Sigmoid colon (tissue), 6 donors: ENCODE measurements at regions not wholly inside any gene's neighbourhood (a gene's known extent, or its start where the extent isn't known, plus 50 kb on each side); places are given as distances from the start of the nearest gene placed in this dataset.

ENCODE experiments used
- DNase-seq: peaks from one replicate; pipeline ENCODE4 v3.0.0-alpha.2; 2019
- H3K27ac ChIP-seq, 4 donors: fragments of 200-600 bp; sonication (generic); one replicate each; pipeline ENCODE4 v1.5.1; 2016 to 2019; ENCODE audit warnings: mild to moderate bottlenecking in 1 of 4
- H3K27me3 ChIP-seq, 3 donors: fragments of 200-600 bp; sonication (generic); one replicate each; pipeline ENCODE4 v1.5.1; 2019; ENCODE audit warnings: mild to moderate bottlenecking in 1 of 3
- H3K36me3 ChIP-seq, 4 donors: fragments of 200-600 bp; sonication (generic); one replicate each; pipeline ENCODE4 v1.5.1; 2016 to 2019
- H3K4me1 ChIP-seq, 4 donors: fragments of 200-600 bp; sonication (generic); one replicate each; pipeline ENCODE4 v1.5.1; 2017 to 2019
- H3K4me3 ChIP-seq, 4 donors: fragments of 200-600 bp; sonication (generic); one replicate each; pipeline ENCODE4 v1.5.1; 2017 to 2019; ENCODE audit warnings: mild to moderate bottlenecking in 2 of 4, moderate library complexity in 1 of 4
- H3K9me3 ChIP-seq, 4 donors: fragments of 200-600 bp in 3 of 4; sonication (generic) in 3 of 4; one replicate each; pipeline versions ENCODE4 v1.5.1 to v1.6.1; 2013 to 2019
- EP300 ChIP-seq, 4 donors: sonication (generic); formaldehyde crosslinking; IDR thresholded peaks; one replicate each; pipeline ENCODE4 v1.6.1; 2017; ENCODE audit warnings: antibody characterized with exemption in 4 of 4
- POLR2A ChIP-seq, 2 donors: fragments of 450-650 bp; IDR thresholded peaks; one replicate each; pipeline ENCODE4 v1.6.1; 2016; ENCODE audit warnings: antibody characterized with exemption in 2 of 2, mild to moderate bottlenecking in 2 of 2, moderate library complexity in 2 of 2
- POLR2AphosphoS5 ChIP-seq, 4 donors: sonication (generic); formaldehyde crosslinking; IDR thresholded peaks; one replicate each; pipeline ENCODE4 v1.6.1; 2017; ENCODE audit warnings: antibody characterized with exemption in 4 of 4
- WGBS, 2 donors: extraction: QIAGEN DNeasy Blood & Tissue Kit; methylation state at CpG; one replicate each; pipeline ENCODE4 v1.1.7; 2013; 5-methylcytosine and 5-hydroxymethylcytosine counted together
- intact Hi-C: fragments of 100-400 bp; cut with DNase I; formaldehyde crosslinking; loops from one replicate; pipeline ENCODE4 v1.15.1; 2023
- TF ChIP-seq, protein P1 (sequence below), 4 experiments: fragments of 450-650 bp in 3 of 4; fragments of 200-600 bp in 1 of 4; IDR thresholded peaks; one replicate each; pipeline ENCODE4 v1.5.1; 2016 to 2019; ENCODE audit warnings: antibody characterized with exemption in 4 of 4, mild to moderate bottlenecking in 3 of 4, moderate library complexity in 2 of 4
- donor health status: healthy with polysubstance abuse.
- donor health status: healthy.

DNA sequence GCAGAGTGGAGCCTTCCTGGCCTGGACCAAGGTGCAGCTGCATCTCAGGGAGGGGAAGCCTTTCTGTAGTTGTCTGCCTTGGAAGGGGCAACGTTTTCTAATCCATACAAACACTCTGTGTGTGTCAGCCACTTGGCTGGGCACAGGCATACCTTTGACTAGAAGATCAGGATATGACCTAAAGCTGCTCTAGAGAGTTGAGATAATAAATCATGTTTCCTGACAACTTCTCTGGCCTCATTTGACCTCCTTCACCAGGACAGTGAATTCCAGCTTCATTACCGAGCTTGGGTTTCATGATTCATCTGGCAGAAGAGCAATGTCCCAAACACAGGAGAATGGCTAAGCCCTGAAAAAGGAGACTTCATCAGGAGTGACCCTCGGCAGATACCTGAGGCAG is 89.6 kb upstream of the KIT start:
- 33 to 40% methylated on average over 3 of the region's 3 CpGs for WGBS, 2 donors
- H3K9me3 ChIP-seq: no peaks in the 10 kb centered on the region
- H3K4me1 ChIP-seq: no peaks in the 10 kb centered on the region
- no peak for DNase-seq
- H3K36me3 ChIP-seq: no peaks in the 10 kb centered on the region
- no peak overlapping the region for H3K4me3 ChIP-seq
- H3K27me3 ChIP-seq: no peaks in the 10 kb centered on the region
- no peak for TF ChIP-seq EP300 (IDR thresholded peaks at IDR 0.05)
- TF ChIP-seq, protein P1, sequence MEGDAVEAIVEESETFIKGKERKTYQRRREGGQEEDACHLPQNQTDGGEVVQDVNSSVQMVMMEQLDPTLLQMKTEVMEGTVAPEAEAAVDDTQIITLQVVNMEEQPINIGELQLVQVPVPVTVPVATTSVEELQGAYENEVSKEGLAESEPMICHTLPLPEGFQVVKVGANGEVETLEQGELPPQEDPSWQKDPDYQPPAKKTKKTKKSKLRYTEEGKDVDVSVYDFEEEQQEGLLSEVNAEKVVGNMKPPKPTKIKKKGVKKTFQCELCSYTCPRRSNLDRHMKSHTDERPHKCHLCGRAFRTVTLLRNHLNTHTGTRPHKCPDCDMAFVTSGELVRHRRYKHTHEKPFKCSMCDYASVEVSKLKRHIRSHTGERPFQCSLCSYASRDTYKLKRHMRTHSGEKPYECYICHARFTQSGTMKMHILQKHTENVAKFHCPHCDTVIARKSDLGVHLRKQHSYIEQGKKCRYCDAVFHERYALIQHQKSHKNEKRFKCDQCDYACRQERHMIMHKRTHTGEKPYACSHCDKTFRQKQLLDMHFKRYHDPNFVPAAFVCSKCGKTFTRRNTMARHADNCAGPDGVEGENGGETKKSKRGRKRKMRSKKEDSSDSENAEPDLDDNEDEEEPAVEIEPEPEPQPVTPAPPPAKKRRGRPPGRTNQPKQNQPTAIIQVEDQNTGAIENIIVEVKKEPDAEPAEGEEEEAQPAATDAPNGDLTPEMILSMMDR (IDR thresholded peaks at IDR 0.05): no peak
- TF ChIP-seq POLR2AphosphoS5 (IDR thresholded peaks at IDR 0.05): no peak
- no peak for TF ChIP-seq POLR2A (IDR thresholded peaks at IDR 0.05)
- intact Hi-C loops: no loop called here
- H3K27ac ChIP-seq: no peak overlapping the region

DNA sequence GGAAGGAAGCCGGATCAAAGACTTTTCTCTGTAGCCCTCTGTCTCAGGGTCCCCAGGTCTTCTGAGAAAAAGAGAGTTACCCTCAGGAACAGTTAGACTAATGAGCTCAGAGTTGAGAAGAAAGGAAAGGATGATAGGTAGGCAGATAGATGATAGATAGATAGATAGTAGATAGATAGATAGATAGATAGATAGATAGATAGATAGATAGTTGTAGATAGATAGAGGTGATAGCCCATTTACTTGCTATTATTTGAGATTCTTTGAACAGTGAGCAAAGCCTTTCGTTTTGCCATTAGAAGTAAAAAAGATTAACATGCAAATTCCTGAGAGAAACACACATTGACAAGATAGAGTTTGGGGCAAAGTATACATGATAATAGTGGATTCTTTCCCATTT is 86.9 kb upstream of the KIT start:
- 81 to 83% methylated on average over 2 of the region's 2 CpGs for WGBS, 2 donors
- TF ChIP-seq, protein P1 (IDR thresholded peaks at IDR 0.05): no peak
- TF ChIP-seq POLR2AphosphoS5 (IDR thresholded peaks at IDR 0.05): no peak

DNA sequence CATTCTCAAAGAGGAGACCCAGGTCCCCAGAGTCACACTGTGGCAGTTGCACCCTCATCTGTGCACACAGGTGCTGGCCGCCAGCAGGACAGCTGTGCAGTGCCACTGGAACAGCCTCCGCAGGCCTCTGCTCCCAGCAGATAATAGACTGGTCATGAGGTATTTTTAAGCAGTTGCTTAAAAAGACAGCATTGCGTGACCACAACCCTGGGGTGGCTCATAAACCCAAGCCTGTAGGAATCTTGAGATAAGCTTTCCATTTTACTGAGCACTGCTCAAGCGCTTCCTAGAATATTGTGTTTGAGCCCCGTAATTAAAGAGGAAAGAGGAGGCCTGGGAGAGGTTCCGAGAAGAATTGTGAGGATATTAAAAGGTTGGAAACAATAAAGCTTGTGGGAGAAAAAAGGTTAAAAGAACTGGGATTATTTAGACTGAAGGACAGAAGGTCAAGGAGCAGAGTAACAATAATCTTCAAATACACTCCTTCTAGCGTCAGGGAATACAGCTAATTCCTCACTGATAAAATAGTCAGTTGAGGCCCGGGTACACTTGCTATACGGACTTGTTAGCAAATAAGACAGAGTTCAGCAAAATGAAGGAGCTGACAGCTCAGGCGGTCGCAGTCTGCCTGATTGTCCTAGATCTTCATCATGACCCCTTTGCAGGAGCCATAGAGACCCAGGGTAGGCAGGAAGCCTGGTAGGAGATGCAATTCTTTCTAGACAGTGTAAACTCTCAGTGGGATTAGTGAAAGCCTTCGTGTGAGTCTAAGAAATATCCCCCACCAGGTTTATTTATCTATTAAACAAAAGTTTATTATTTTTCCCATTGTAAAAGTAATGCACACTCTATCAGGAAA is 86.2 kb upstream of the KIT start:
- H3K36me3 ChIP-seq: no peaks in the 10 kb centered on the region
- no peak overlapping the region for H3K27ac ChIP-seq
- no peak overlapping the region for H3K4me3 ChIP-seq
- 85 to 89% methylated on average over 12 of the region's 12 CpGs for WGBS, 2 donors
- no peaks in the 10 kb centered on the region for H3K4me1 ChIP-seq
- no peak for DNase-seq
- H3K9me3 ChIP-seq: no peaks in the 10 kb centered on the region
- H3K27me3 ChIP-seq: no peaks in the 10 kb centered on the region
- intact Hi-C loops: no loop called here
- TF ChIP-seq, protein P1 (IDR thresholded peaks at IDR 0.05): no peak
- no peak for TF ChIP-seq POLR2AphosphoS5 (IDR thresholded peaks at IDR 0.05)

More for the DNA sequence above, 86.9 kb upstream of the KIT start:
- H3K27ac ChIP-seq: no peak overlapping the region
- no peak overlapping the region for H3K4me3 ChIP-seq
- intact Hi-C loops: no loop called here
- no peaks in the 10 kb centered on the region for H3K36me3 ChIP-seq
- DNase-seq: no peak
- no peaks in the 10 kb centered on the region for H3K4me1 ChIP-seq
- H3K9me3 ChIP-seq: no peaks in the 10 kb centered on the region
- H3K27me3 ChIP-seq: no peaks in the 10 kb centered on the region

DNA sequence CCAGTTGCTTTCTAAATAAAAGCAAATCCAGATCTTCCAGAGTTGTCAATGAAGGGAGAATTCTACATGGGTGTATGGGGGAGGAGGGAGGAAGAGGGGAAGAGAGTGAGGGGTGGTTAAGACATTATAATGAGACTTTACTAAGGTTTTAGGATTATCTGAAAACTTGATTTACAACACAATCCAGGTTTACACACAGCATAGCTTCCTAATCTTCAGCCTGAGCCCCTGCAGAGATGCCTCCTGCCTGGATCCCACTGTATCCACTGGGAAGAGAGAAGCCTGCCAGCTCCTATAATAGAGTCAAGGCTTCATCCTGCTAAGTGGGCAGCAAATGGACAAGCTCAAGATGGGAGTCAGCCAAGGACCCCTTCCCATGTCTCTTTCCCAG is 85.6 kb upstream of the KIT start:
- Histone ChIP-seq H3K27me3 (no peaks in the 10 kb centered on the region), H3K9me3 (no peaks in the 10 kb centered on the region), H3K4me3 (no peak overlapping the region), H3K4me1 (no peaks in the 10 kb centered on the region), H3K36me3 (no peaks in the 10 kb centered on the region), H3K27ac (no peak overlapping the region)
- TF ChIP-seq, protein P1 (IDR thresholded peaks at IDR 0.05): no peak
- TF ChIP-seq POLR2AphosphoS5 (IDR thresholded peaks at IDR 0.05): no peak
- no peak for TF ChIP-seq EP300 (IDR thresholded peaks at IDR 0.05)
- no peak for TF ChIP-seq POLR2A (IDR thresholded peaks at IDR 0.05)
- intact Hi-C loops: no loop called here
- DNase-seq: no peak

DNA sequence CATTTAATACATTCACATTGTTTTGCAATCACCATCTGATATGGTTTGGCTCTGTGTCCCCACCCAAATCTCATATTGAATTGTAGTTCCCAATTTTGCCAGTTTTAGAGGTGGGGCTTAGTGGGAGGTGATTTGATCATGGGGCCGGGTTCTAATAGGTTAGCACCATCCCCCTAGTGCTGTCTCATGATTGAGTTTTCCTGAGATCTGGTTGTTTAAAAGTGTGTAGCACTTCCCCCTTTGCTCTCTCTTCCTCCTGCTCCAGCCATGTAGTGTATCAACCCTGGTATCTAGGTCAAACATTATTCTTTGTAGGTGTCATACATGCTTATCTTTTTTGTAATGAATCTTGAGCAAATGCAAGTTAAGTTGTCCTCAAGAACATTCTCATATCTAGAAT is 83.3 kb upstream of the KIT start:
- Histone ChIP-seq H3K9me3 (no peaks in the 10 kb centered on the region), H3K36me3 (no peaks in the 10 kb centered on the region), H3K27ac (no peak overlapping the region), H3K4me3 (no peak overlapping the region), H3K4me1 (no peaks in the 10 kb centered on the region), H3K27me3 (no peaks in the 10 kb centered on the region)
- intact Hi-C loops: no loop called here
- WGBS, 2 donors: 88 to 91% methylated on average over 1 of the region's 1 CpG
- no peak for DNase-seq
- TF ChIP-seq POLR2AphosphoS5 (IDR thresholded peaks at IDR 0.05): no peak
- TF ChIP-seq, protein P1 (IDR thresholded peaks at IDR 0.05): no peak
